Muscle of leg (tissue), 3 donors: ENCODE measurements at regions not wholly inside any gene's neighbourhood (a gene's known extent, or its start where the extent isn't known, plus 50 kb on each side); places are given as distances from the start of the nearest gene placed in this dataset.
A peak's percentile ranks its signal among the peaks of the same experiment; 100 is the strongest.

Source experiments
- DNase-seq: peaks from one replicate; pipeline ENCODE4 v3.0.0; 2013
- H3K27ac ChIP-seq: one replicate; pipeline ENCODE4 v1.5.1; 2013; ENCODE audit warnings: mild to moderate bottlenecking, low read length, control low read depth
- H3K27me3 ChIP-seq: one replicate; pipeline ENCODE4 v1.6.1; 2013; ENCODE audit warnings: low read length; ENCODE audit not compliant: control insufficient read depth, insufficient read depth
- H3K36me3 ChIP-seq: one replicate; pipeline ENCODE4 v1.6.1; 2013; ENCODE audit warnings: low read length; ENCODE audit not compliant: control insufficient read depth, insufficient read depth
- H3K4me1 ChIP-seq: one replicate; pipeline ENCODE4 v1.6.1; 2013; ENCODE audit warnings: low read length; ENCODE audit not compliant: control insufficient read depth, insufficient read depth
- H3K4me3 ChIP-seq: one replicate; pipeline ENCODE4 v1.5.1; 2013; ENCODE audit warnings: low read length, control low read depth
- H3K9me3 ChIP-seq: replicated peaks from 2 replicates; pipeline ENCODE4 v1.6.1; 2013; ENCODE audit warnings: low read depth, low read length; ENCODE audit not compliant: control insufficient read depth
- WGBS: methylation state at CpG from one replicate; pipeline ENCODE4 v1.1.5; 2013; ENCODE audit warnings: missing lambda C conversion rate; ENCODE audit not compliant: insufficient coverage; 5-methylcytosine and 5-hydroxymethylcytosine counted together

DNA sequence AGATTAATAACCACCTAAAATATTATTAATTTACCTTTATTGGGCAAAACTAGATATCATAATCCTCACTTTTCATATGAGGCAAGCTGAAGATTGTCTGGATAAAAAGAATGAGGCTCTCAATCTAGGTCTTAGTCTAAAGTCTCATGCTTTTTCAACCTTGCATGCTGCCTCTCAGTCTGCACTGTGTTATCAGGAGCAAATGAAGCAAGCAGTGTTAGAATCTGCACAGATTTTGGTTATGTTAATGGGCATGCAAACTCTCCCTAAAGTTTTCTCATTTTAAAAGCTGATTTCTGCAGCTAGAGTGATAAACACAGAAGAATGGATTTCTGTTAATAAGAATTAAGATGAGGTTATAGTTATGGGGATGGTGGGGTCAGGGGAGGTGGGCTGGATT lies 350.7 kb upstream of the C11orf87 start:
- Histone ChIP-seq H3K27ac (no peak overlapping the region), H3K9me3 (peaks cover 5% of the 10 kb centered on the region)
- no peak for DNase-seq

DNA sequence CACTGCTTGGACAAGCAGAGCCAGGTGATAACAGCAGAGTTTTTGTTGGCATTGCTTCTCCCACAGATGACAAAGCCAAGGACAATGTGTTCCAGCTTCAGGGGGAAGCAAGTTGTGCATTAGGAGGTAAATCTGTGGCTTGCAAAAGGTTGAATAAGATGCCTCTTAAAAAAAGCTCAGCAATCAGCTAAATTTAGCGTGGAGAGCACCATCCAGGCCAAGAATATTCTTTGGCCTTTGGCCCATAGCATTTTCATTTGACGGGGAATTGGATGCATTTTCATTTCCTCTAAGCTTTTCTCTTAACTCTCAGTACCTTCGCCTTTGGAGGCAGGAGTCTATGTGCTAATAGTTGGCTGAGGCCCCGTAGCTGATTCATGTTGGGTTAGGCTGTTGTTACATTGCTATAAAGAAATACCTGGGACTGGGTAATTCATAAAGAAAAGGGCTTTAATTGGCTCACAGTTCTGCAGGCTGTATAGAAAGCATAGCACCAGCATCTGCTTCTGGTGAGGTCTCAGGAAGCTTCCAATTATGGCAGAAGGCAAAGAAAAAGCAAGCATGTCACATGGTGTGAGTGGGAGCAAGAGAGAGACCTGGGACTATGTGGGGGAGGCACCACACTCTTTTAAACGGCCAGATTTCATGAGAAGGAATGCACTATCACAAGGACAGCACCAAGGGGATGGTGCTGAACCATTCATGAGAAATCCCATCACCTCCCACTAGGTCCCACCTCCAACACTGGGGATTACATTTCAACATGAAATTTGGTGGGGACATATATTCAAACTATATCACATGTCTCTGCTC lies 350.1 kb upstream of the C11orf87 start:
- no peak overlapping the region for H3K4me3 ChIP-seq
- H3K9me3 ChIP-seq, result peaks cover 5% of the 10 kb centered on the region
- peak; percentile 80 for DNase-seq
- no peaks in the 10 kb centered on the region for H3K27me3 ChIP-seq
- H3K4me1 ChIP-seq, result peaks cover 13% of the 10 kb centered on the region
- WGBS, result no CpG with 5 or more reads among the region's 5 CpGs
- no peak overlapping the region for H3K27ac ChIP-seq
- no peaks in the 10 kb centered on the region for H3K36me3 ChIP-seq

More for the DNA sequence above, 350.7 kb upstream of the C11orf87 start:
- Histone ChIP-seq H3K4me3 (no peak overlapping the region), H3K27me3 (no peaks in the 10 kb centered on the region), H3K36me3 (no peaks in the 10 kb centered on the region), H3K4me1 (peaks cover 9% of the 10 kb centered on the region)

DNA sequence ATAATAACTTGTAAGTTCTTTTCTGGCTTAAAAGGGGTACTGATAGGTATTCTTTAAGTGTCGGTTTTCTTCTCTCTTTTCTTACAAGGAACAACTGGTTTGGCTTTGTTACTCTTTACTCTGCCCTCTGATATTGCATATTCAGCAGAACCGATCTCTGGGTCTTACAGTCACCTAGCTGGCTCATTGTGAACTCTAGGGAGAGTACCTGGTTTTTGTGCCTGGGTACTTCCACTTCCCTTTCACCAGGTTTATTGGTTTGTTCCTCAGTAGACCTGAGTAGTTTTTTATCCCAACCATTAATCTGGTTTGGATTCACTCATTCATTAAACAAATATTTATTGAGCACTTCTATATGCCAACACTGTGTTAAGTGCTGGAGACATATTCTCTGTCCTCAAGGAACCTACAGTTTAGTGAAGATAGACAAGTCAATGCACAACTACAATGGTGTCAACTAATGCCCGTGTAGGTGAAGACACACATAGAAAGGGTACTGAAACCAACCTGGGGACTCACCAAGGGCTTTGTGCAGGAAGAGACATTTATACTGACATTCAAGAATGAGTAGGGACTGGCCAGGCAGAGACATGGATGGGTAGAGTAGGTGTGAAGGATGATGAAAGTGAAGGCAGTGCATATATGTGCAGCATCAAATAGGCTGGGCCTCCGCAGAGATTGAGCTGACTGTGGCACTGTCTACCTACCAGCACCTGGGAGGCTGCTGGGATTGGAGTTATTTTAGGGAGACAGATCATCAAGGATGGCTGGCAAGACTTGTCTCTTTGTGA lies 348.8 kb upstream of the C11orf87 start:
- peaks cover 5% of the 10 kb centered on the region for H3K9me3 ChIP-seq
- H3K4me3 ChIP-seq, result no peak overlapping the region
- H3K27ac ChIP-seq, result no peak overlapping the region
- no peaks in the 10 kb centered on the region for H3K36me3 ChIP-seq
- DNase-seq, result no peak
- H3K4me1 ChIP-seq, result peaks cover 19% of the 10 kb centered on the region
- WGBS, result no CpG with 5 or more reads among the region's 4 CpGs
- no peaks in the 10 kb centered on the region for H3K27me3 ChIP-seq

- peaks cover 19% of the 10 kb centered on the region for H3K4me1 ChIP-seq
- 29% methylated on average over 1 of the region's 2 CpGs for WGBS
- DNase-seq, result peak; percentile 51
- H3K36me3 ChIP-seq, result no peaks in the 10 kb centered on the region
- no peak overlapping the region for H3K27ac ChIP-seq
- H3K4me3 ChIP-seq, result no peak overlapping the region
- no peaks in the 10 kb centered on the region for H3K27me3 ChIP-seq
- no peaks in the 10 kb centered on the region for H3K9me3 ChIP-seq
Observed at GRCh38 chr11:109075976-109076375, 346.0 kb upstream of the C11orf87 start.

DNA sequence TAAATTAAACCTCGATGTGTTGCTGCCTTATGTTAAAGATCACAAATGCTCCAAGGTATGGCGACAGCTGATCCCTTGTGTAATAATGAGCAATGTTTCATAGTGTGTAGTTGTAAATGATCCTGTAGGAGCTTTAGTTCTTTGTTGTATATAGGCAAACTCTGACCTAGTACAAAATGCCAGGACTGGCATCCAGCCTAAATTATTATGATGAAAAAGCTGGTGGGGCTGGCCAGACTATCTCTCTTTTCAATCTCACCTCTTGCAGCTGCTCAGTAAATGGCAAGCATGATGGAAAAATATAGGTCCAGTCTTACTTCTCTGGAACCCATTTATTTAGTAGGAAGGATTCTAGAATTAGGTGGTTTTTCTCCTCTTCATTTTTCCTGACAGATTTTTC lies 345.1 kb upstream of the C11orf87 start:
- no peaks in the 10 kb centered on the region for H3K27me3 ChIP-seq
- H3K36me3 ChIP-seq, result no peaks in the 10 kb centered on the region
- no peak overlapping the region for H3K27ac ChIP-seq
- H3K4me1 ChIP-seq, result peaks cover 15% of the 10 kb centered on the region
- H3K4me3 ChIP-seq, result no peak overlapping the region
- 40% methylated on average over 1 of the region's 2 CpGs for WGBS
- peak; percentile 42 for DNase-seq
- no peaks in the 10 kb centered on the region for H3K9me3 ChIP-seq

GRCh38 chr11:109077291-109077920 lies 344.6 kb upstream of the C11orf87 start:
- 60% methylated on average over 1 of the region's 3 CpGs for WGBS
- peaks cover 13% of the 10 kb centered on the region for H3K4me1 ChIP-seq
- no peaks in the 10 kb centered on the region for H3K9me3 ChIP-seq
- no peaks in the 10 kb centered on the region for H3K36me3 ChIP-seq
- H3K27ac ChIP-seq, result no peak overlapping the region
- peak; percentile 59 for DNase-seq
- H3K4me3 ChIP-seq, result no peak overlapping the region
- H3K27me3 ChIP-seq, result no peaks in the 10 kb centered on the region

- Histone ChIP-seq H3K4me1 (no peaks in the 10 kb centered on the region), H3K36me3 (no peaks in the 10 kb centered on the region), H3K9me3 (no peaks in the 10 kb centered on the region), H3K27me3 (no peaks in the 10 kb centered on the region), H3K4me3 (no peak overlapping the region), H3K27ac (no peak overlapping the region)
- peak; percentile 77 for DNase-seq
- WGBS, result 40% methylated on average over 4 of the region's 5 CpGs
Observed at GRCh38 chr11:109085708-109086373, 336.1 kb upstream of the C11orf87 start.

DNA sequence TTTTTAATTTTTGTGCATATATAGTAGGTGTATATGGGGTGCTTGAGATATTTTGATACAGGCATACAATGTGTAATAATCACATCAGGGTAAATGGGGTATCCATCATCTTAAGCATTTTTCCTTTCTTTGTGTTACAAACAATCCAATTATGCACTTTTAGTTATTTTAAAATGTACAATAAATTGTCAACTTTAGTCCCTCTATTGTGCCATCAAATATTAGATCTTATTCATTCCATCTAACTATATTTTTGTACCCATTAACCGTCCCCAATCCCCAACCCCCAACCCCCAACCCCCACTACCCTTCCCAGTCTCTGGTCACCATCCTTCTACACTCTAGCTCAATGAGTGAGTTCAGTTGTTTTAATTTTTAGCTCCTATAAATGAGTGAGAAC lies 335.1 kb upstream of the C11orf87 start:
- no CpG with 5 or more reads among the region's 1 CpG for WGBS
- no peak for DNase-seq
- Histone ChIP-seq H3K27ac (no peak overlapping the region), H3K9me3 (no peaks in the 10 kb centered on the region), H3K4me1 (no peaks in the 10 kb centered on the region), H3K27me3 (no peaks in the 10 kb centered on the region), H3K4me3 (no peak overlapping the region), H3K36me3 (no peaks in the 10 kb centered on the region)

DNA sequence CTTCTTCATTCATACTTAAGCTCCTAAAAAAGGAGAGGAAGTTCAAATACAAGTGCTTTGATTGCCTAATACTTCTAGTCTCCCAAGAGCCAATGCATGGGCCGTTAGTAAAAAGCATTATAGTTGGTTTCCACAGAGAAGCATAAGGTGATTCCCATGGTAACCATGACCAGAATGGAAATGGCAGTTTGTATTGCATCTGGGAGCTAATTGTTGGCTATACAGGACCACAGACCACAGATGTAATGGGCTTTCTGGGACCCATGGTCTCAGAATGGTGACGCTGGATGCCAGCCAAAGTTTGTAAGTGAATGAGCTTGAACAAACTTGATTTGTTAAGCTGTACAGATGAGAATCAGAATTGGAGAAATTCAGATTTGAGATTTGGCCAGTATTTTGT lies 333.9 kb upstream of the C11orf87 start:
- H3K36me3 ChIP-seq, result no peaks in the 10 kb centered on the region
- WGBS, result 62% methylated on average over 2 of the region's 2 CpGs
- H3K4me1 ChIP-seq, result no peaks in the 10 kb centered on the region
- no peaks in the 10 kb centered on the region for H3K9me3 ChIP-seq
- H3K27ac ChIP-seq, result no peak overlapping the region
- H3K27me3 ChIP-seq, result no peaks in the 10 kb centered on the region
- no peak for DNase-seq
- no peak overlapping the region for H3K4me3 ChIP-seq

GRCh38 chr11:109089144-109089543 lies 332.8 kb upstream of the C11orf87 start:
- Histone ChIP-seq H3K36me3 (no peaks in the 10 kb centered on the region), H3K4me3 (no peak overlapping the region), H3K4me1 (no peaks in the 10 kb centered on the region), H3K27ac (no peak overlapping the region), H3K9me3 (no peaks in the 10 kb centered on the region), H3K27me3 (no peaks in the 10 kb centered on the region)
- 73% methylated on average over 2 of the region's 2 CpGs for WGBS
- DNase-seq, result no peak
